HFF-Myc (cell line): ENCODE measurements at regions not wholly inside any gene's neighbourhood (a gene's known extent, or its start where the extent isn't known, plus 50 kb on each side); places are given as distances from the start of the nearest gene placed in this dataset.

Source experiments
- DNase-seq: peaks from one replicate; pipeline ENCODE4 v3.0.0-alpha.2; 2011; ENCODE audit warnings: low read depth; ENCODE audit errors: extremely low read depth
- H3K4me3 ChIP-seq: replicated peaks from 2 replicates; pipeline ENCODE4 v1.5.1; 2011; ENCODE audit warnings: low read depth, mild to moderate bottlenecking, control low read depth, low read length
- TF ChIP-seq, protein P1 (sequence below): IDR thresholded peaks from 2 replicates; pipeline ENCODE4 v1.5.1; 2012; ENCODE audit warnings: mild to moderate bottlenecking, low read depth, low read length, control low read depth; ENCODE audit errors: missing control alignments

DNA sequence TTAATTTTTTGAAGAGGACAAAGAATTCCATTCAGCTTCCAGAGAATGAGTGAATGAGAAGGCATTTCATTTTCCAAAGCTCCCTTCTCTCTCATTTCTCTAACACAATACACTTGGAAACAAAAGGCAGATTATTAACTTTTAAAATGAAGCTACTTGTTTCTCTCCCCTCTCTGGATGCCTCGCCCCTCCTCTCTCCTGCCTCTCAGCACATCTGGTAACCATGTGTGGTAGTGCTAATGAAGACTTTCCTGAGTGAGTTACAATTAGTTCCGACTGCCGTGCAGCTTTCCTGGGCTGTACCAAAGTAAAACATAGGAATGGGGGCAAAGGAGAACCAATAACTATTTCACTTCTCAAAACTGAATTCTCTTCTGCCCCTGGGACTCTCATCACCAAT, 84.7 kb upstream of the SOX5 start:
- no peak for DNase-seq
- TF ChIP-seq, protein P1, sequence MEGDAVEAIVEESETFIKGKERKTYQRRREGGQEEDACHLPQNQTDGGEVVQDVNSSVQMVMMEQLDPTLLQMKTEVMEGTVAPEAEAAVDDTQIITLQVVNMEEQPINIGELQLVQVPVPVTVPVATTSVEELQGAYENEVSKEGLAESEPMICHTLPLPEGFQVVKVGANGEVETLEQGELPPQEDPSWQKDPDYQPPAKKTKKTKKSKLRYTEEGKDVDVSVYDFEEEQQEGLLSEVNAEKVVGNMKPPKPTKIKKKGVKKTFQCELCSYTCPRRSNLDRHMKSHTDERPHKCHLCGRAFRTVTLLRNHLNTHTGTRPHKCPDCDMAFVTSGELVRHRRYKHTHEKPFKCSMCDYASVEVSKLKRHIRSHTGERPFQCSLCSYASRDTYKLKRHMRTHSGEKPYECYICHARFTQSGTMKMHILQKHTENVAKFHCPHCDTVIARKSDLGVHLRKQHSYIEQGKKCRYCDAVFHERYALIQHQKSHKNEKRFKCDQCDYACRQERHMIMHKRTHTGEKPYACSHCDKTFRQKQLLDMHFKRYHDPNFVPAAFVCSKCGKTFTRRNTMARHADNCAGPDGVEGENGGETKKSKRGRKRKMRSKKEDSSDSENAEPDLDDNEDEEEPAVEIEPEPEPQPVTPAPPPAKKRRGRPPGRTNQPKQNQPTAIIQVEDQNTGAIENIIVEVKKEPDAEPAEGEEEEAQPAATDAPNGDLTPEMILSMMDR, result no peak
- no peak overlapping the region for H3K4me3 ChIP-seq

DNA sequence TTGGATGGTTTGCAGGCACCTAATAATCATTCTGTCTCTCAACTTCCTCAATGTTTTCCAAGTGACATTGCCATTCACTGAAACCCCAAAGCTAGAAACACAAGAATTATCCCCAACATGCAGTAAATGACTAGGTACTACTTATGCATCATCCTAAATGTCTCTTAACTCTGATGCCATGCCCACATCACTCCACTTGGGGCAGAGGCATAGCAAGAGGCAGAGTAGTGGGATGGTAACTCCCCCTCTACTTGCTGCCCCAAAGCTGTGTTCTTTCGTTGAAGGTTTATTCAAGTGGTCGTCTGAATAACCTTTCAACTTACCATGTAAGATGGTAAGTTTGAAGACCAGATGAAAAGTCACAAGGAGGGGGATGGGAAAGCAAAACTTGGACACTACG, 77.9 kb upstream of the SOX5 start:
- TF ChIP-seq, protein P1, result no peak
- no peak for DNase-seq
- no peak overlapping the region for H3K4me3 ChIP-seq

DNA sequence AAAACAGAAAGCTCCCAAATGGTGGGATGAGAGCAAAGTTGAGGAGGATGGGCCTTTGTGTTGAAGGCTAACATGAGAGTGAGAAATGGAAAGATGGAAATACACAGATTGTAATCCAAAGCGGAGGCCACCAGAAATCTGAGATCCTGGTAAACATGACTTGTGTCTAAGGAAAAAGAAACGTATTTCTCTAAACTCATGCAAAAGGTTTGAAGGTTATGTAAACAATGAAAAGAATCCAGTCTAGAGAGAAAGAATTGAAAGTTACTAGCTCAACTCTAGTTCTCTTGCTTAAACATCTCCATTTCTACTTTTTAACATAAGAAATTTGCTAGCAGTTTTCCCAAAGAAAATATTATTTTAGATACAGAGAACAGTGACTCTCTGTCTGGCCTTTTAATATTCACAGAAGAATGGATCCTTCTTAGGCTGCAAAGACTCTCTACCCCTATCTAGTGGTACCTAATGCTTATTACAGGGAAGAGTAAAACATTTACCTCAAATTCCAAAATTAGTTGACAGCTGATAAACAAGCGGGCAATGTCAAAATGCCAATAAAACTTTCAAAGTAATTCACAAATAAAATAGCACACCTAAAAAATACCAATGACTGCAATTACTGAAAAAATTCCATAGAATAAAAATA, 75.8 kb upstream of the SOX5 start:
- no peak overlapping the region for H3K4me3 ChIP-seq
- TF ChIP-seq, protein P1, result no peak
- DNase-seq, result no peak

DNA sequence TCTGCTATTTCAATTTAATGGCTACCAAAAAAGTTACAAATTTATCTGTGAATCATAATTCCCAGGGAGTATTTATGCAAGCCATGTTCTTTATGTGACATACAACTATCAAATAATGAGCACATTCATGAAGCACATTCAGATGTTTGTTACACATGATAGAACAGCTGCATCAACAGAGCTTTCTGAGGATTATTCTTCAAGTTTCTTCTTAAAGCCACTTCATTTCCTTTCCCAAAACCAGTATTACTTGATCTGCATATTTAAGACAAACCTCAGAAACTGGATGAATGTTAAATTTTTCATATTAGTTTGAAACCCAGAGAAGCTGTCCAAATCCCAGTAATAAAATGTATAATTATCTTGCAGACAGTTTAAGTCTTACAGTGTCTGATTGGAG, 73.6 kb upstream of the SOX5 start:
- DNase-seq, result no peak
- no peak overlapping the region for H3K4me3 ChIP-seq
- TF ChIP-seq, protein P1, result no peak

DNA sequence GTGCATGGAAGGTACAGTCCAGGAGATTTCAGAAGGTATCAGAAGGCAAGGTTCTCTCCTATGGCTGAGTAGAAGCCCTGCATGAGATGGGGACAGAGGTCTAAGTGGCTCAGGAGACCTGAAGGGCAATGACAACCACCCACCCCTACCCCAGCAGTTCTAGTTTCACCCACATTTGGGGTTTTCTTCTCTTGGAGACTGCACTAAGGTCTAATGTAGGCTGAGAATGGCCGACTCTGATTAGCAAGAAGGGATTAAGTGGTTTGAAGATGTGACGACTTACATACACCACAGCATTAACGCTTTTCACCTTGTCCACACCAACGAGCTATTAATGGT, 71.7 kb upstream of the SOX5 start:
- TF ChIP-seq, protein P1, result no peak
- DNase-seq, result no peak
- H3K4me3 ChIP-seq, result no peak overlapping the region

DNA sequence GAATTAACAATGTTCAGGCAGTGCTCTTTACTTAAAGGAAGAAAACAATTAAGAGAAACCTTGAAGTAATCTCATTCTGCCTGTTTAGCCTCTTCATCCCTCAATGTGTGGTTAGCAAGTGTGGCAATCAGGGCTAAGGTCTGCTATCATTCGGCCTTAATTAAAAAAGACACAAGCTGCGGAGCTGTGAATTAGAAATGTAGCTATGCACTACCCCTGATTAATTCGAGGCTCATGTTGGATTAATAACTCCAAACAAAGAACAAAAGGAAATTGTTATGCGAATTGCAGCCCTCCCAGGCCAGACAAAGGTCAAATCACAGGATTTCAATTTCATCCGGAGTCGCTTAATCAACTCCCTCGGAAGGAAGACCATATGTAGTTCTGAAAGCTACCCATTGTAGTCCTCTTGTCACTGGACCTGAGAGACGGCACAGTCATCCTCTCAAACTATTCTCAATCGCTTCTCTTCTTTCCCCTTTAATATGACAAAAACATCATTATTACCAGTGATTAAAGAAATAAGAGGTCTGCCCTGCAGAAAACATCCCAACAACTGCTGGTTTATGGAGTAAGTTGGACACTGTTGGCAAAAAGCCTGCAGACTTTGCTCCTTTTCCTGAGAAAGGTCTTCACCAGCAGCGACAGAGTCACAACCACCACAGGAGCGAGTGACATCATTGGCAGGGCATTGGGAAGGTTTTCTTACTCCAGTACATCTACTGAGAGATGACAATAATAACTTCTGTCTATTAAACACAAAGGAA, 71.1 kb upstream of the SOX5 start:
- no peak for DNase-seq
- H3K4me3 ChIP-seq, result no peak overlapping the region
- TF ChIP-seq, protein P1, result no peak
